HUES64 (cell line): ENCODE measurements at regions not wholly inside any gene's neighbourhood (a gene's known extent, or its start where the extent isn't known, plus 50 kb on each side); places are given as distances from the start of the nearest gene placed in this dataset.

Experiments
- H3K27ac ChIP-seq: 2 replicates; pipeline ENCODE4 v1.7.0; 2013; ENCODE audit warnings: low read depth, low read length, inconsistent platforms
- H3K27me3 ChIP-seq: 2 replicates; pipeline ENCODE4 v1.6.1; 2013; ENCODE audit warnings: mild to moderate bottlenecking, low read length; ENCODE audit not compliant: insufficient read depth
- H3K36me3 ChIP-seq: 2 replicates; pipeline ENCODE4 v1.6.1; 2013; ENCODE audit warnings: mild to moderate bottlenecking, low read length; ENCODE audit not compliant: insufficient read depth
- H3K4me1 ChIP-seq: 2 replicates; pipeline ENCODE4 v1.6.1; 2013; ENCODE audit warnings: mild to moderate bottlenecking, low read length, moderate library complexity; ENCODE audit not compliant: insufficient read depth
- H3K4me3 ChIP-seq: 2 replicates; pipeline ENCODE4 v1.5.1; 2013; ENCODE audit warnings: mild to moderate bottlenecking, low read length, moderate library complexity
- H3K9ac ChIP-seq: 2 replicates; pipeline ENCODE4 v1.6.1; 2013; ENCODE audit warnings: mild to moderate bottlenecking, low read depth, low read length
- H3K9me3 ChIP-seq: 2 replicates; pipeline ENCODE4 v1.6.1; 2013; ENCODE audit warnings: low read depth, low read length; ENCODE audit not compliant: insufficient read depth
- WGBS: fragments of 150-250, 120-280 bp; methylation state at CpG from one replicate; pipeline ENCODE4 v1.1.7; 2013; ENCODE audit warnings: missing lambda C conversion rate; 5-methylcytosine and 5-hydroxymethylcytosine counted together

GRCh38 chr18:65288908-65289307 is 461.9 kb upstream of the CDH7 start:
- 97% methylated on average over 4 of the region's 5 CpGs for WGBS
- Histone ChIP-seq H3K36me3 (no peaks in the 10 kb centered on the region), H3K4me3 (no peak overlapping the region), H3K27me3 (no peaks in the 10 kb centered on the region), H3K27ac (no peak overlapping the region), H3K9me3 (no peaks in the 10 kb centered on the region), H3K9ac (no peak overlapping the region), H3K4me1 (no peaks in the 10 kb centered on the region)

GRCh38 chr18:65287652-65288051 is 463.2 kb upstream of the CDH7 start:
- 96% methylated on average over 2 of the region's 2 CpGs for WGBS
- no peaks in the 10 kb centered on the region for H3K4me1 ChIP-seq
- no peaks in the 10 kb centered on the region for H3K27me3 ChIP-seq
- H3K4me3 ChIP-seq = no peak overlapping the region
- H3K27ac ChIP-seq = no peak overlapping the region
- H3K36me3 ChIP-seq = no peaks in the 10 kb centered on the region
- H3K9me3 ChIP-seq = no peaks in the 10 kb centered on the region
- no peak overlapping the region for H3K9ac ChIP-seq

GRCh38 chr18:65282096-65282495 is 468.7 kb upstream of the CDH7 start:
- H3K36me3 ChIP-seq = no peaks in the 10 kb centered on the region
- H3K4me1 ChIP-seq = peaks cover 15% of the 10 kb centered on the region
- H3K27me3 ChIP-seq = no peaks in the 10 kb centered on the region
- H3K27ac ChIP-seq = no peak overlapping the region
- H3K9me3 ChIP-seq = no peaks in the 10 kb centered on the region
- WGBS = 86% methylated on average over 1 of the region's 1 CpG
- H3K4me3 ChIP-seq = no peak overlapping the region
- H3K9ac ChIP-seq = no peak overlapping the region

GRCh38 chr18:65279668-65280305 is 471.0 kb upstream of the CDH7 start:
- Histone ChIP-seq H3K27ac (no peak overlapping the region), H3K4me1 (peaks cover 15% of the 10 kb centered on the region), H3K9ac (no peak overlapping the region), H3K4me3 (no peak overlapping the region), H3K36me3 (no peaks in the 10 kb centered on the region), H3K9me3 (no peaks in the 10 kb centered on the region), H3K27me3 (no peaks in the 10 kb centered on the region)
- no CpG with 5 or more reads among the region's 4 CpGs for WGBS

GRCh38 chr18:65278939-65279667 is 471.7 kb upstream of the CDH7 start:
- Histone ChIP-seq H3K4me1 (peaks cover 15% of the 10 kb centered on the region), H3K9ac (no peak overlapping the region), H3K27me3 (no peaks in the 10 kb centered on the region), H3K9me3 (no peaks in the 10 kb centered on the region), H3K27ac (no peak overlapping the region), H3K36me3 (no peaks in the 10 kb centered on the region), H3K4me3 (no peak overlapping the region)
- 93% methylated on average over 8 of the region's 9 CpGs for WGBS

GRCh38 chr18:65269375-65269774 is 481.4 kb upstream of the CDH7 start:
- H3K27ac ChIP-seq = no peak overlapping the region
- no peaks in the 10 kb centered on the region for H3K27me3 ChIP-seq
- no peaks in the 10 kb centered on the region for H3K36me3 ChIP-seq
- no peaks in the 10 kb centered on the region for H3K9me3 ChIP-seq
- WGBS = 70% methylated on average over 1 of the region's 1 CpG
- no peak overlapping the region for H3K4me3 ChIP-seq
- H3K4me1 ChIP-seq = no peaks in the 10 kb centered on the region
- H3K9ac ChIP-seq = no peak overlapping the region

GRCh38 chr18:65265761-65266160 is 485.1 kb upstream of the CDH7 start:
- no peaks in the 10 kb centered on the region for H3K4me1 ChIP-seq
- no peak overlapping the region for H3K4me3 ChIP-seq
- 91% methylated on average over 1 of the region's 1 CpG for WGBS
- no peak overlapping the region for H3K27ac ChIP-seq
- H3K36me3 ChIP-seq = no peaks in the 10 kb centered on the region
- H3K9ac ChIP-seq = no peak overlapping the region
- no peaks in the 10 kb centered on the region for H3K27me3 ChIP-seq
- H3K9me3 ChIP-seq = no peaks in the 10 kb centered on the region

- Histone ChIP-seq H3K4me3 (no peak overlapping the region), H3K9ac (no peak overlapping the region), H3K27ac (no peak overlapping the region), H3K4me1 (peaks cover 10% of the 10 kb centered on the region), H3K9me3 (no peaks in the 10 kb centered on the region), H3K27me3 (no peaks in the 10 kb centered on the region; the same call in 1 of the 2 replicates), H3K36me3 (no peaks in the 10 kb centered on the region)
- WGBS = no CpG with 5 or more reads among the region's 2 CpGs
Measured at GRCh38 chr18:65260030-65260429, 490.8 kb upstream of the CDH7 start.

GRCh38 chr18:65259403-65259802 is 491.4 kb upstream of the CDH7 start:
- no peak overlapping the region for H3K27ac ChIP-seq

GRCh38 chr18:65257149-65257548 is 493.7 kb upstream of the CDH7 start:
- no CpG with 5 or more reads among the region's 1 CpG for WGBS
- H3K4me3 ChIP-seq = no peak overlapping the region

More at GRCh38 chr18:65259403-65259802, 491.4 kb upstream of the CDH7 start:
- WGBS = 92% methylated on average over 2 of the region's 2 CpGs
- Histone ChIP-seq H3K9me3 (no peaks in the 10 kb centered on the region), H3K27me3 (no peaks in the 10 kb centered on the region; the same call in 1 of the 2 replicates), H3K4me1 (peaks cover 10% of the 10 kb centered on the region), H3K9ac (no peak overlapping the region), H3K36me3 (no peaks in the 10 kb centered on the region), H3K4me3 (no peak overlapping the region)

GRCh38 chr18:65255417-65255816 is 495.4 kb upstream of the CDH7 start:
- Histone ChIP-seq H3K9me3 (no peaks in the 10 kb centered on the region), H3K4me1 (peaks cover 10% of the 10 kb centered on the region), H3K36me3 (no peaks in the 10 kb centered on the region), H3K27me3 (no peaks in the 10 kb centered on the region; the same call in 1 of the 2 replicates), H3K4me3 (no peak overlapping the region), H3K9ac (no peak overlapping the region), H3K27ac (no peak overlapping the region)
- WGBS = 84% methylated on average over 1 of the region's 2 CpGs

More at GRCh38 chr18:65257149-65257548, 493.7 kb upstream of the CDH7 start:
- H3K4me1 ChIP-seq = peaks cover 10% of the 10 kb centered on the region
- no peaks in the 10 kb centered on the region for H3K36me3 ChIP-seq
- H3K9ac ChIP-seq = no peak overlapping the region
- H3K27me3 ChIP-seq = no peaks in the 10 kb centered on the region; the same call in 1 of the 2 replicates
- no peak overlapping the region for H3K27ac ChIP-seq
- no peaks in the 10 kb centered on the region for H3K9me3 ChIP-seq
